SU-DHL-6 (cell line): ENCODE measurements at regions not wholly inside any gene's neighbourhood (a gene's known extent, or its start where the extent isn't known, plus 50 kb on each side); places are given as distances from the start of the nearest gene placed in this dataset.
A peak's percentile ranks its signal among the peaks of the same experiment; 100 is the strongest.

Experiments used
- H2AFZ ChIP-seq: fragments of 200-600 bp; sonication (generic); 2 replicates; pipeline ENCODE4 v1.6.1; 2014; ENCODE audit warnings: low read depth, mild to moderate bottlenecking, moderate library complexity, mixed read lengths, antibody characterized with exemption, low read length; ENCODE audit not compliant: severe bottlenecking
- H3F3A ChIP-seq: fragments of 200-600 bp; shearing (Covaris generic); 2 replicates; pipeline ENCODE4 v1.6.0; 2016; ENCODE audit warnings: antibody characterized with exemption, mild to moderate bottlenecking; ENCODE audit not compliant: insufficient read depth
- H3K27ac ChIP-seq: fragments of 200-600 bp; sonication (generic); 2 replicates; pipeline ENCODE4 v1.5.1; 2016; ENCODE audit warnings: low read depth, mild to moderate bottlenecking, low read length, moderate library complexity, mixed read lengths
- H3K27me3 ChIP-seq: fragments of 200-600 bp; sonication (generic), shearing (Covaris generic); 2 replicates; pipeline ENCODE4 v1.6.0; 2014; ENCODE audit warnings: mild to moderate bottlenecking, low read length
- H3K36me3 ChIP-seq: fragments of 200-600 bp; sonication (generic); 2 replicates; pipeline ENCODE4 v1.6.1; 2014; ENCODE audit warnings: mild to moderate bottlenecking, low read length, mixed read lengths
- H3K4me2 ChIP-seq: fragments of 300-600, 200-600 bp; shearing (Covaris generic), sonication (generic); 2 replicates; pipeline ENCODE4 v1.6.0; 2014; ENCODE audit warnings: low read length, low read depth, mild to moderate bottlenecking; ENCODE audit not compliant: poor library complexity, severe bottlenecking
- H3K4me3 ChIP-seq: fragments of 200-600 bp; sonication (generic); 2 replicates; pipeline ENCODE4 v1.5.1; 2014; ENCODE audit warnings: antibody characterized with exemption, low read length, mild to moderate bottlenecking, mixed read lengths; ENCODE audit not compliant: insufficient read depth, poor library complexity, severe bottlenecking
- H3K79me2 ChIP-seq: fragments of 200-600 bp; sonication (generic); 2 replicates; pipeline ENCODE4 v1.6.1; 2014; ENCODE audit warnings: mild to moderate bottlenecking, low read length, moderate library complexity; ENCODE audit not compliant: insufficient read depth
- H3K9ac ChIP-seq: fragments of 200-600 bp; sonication (generic); 2 replicates; pipeline ENCODE4 v1.7.0; 2014; ENCODE audit warnings: mild to moderate bottlenecking, low read length
- H3K9me2 ChIP-seq: fragments of 200-600 bp; sonication (generic); replicated peaks from 2 replicates; pipeline ENCODE4 v1.6.1; 2014; ENCODE audit warnings: low read length; ENCODE audit not compliant: insufficient read depth
- H3K9me3 ChIP-seq: fragments of 200-600 bp; sonication (generic); 2 replicates; pipeline ENCODE4 v1.6.1; 2014; ENCODE audit warnings: low read length, mixed read lengths; ENCODE audit not compliant: insufficient read depth
- H4K20me1 ChIP-seq: fragments of 200-600 bp; sonication (generic); 2 replicates; pipeline ENCODE4 v1.6.1; 2014; ENCODE audit warnings: low read depth, mild to moderate bottlenecking, antibody characterized with exemption, low read length, moderate library complexity, mixed read lengths
- CTCF ChIP-seq: fragments of 200-600 bp; sonication (generic); IDR thresholded peaks from one replicate; pipeline ENCODE4 v1.5.1; 2017; ENCODE audit warnings: antibody characterized with exemption, mild to moderate bottlenecking, low read length, moderate library complexity; ENCODE audit not compliant: insufficient read depth, poor library complexity, severe bottlenecking
- EZH2phosphoT487 ChIP-seq: fragments of 200-600 bp; sonication (generic), shearing (Covaris generic); conservative IDR thresholded peaks from 2 replicates; pipeline ENCODE4 v1.6.1; 2018; ENCODE audit warnings: mild to moderate bottlenecking, antibody characterized with exemption, low read length, moderate library complexity, mixed read lengths

DNA sequence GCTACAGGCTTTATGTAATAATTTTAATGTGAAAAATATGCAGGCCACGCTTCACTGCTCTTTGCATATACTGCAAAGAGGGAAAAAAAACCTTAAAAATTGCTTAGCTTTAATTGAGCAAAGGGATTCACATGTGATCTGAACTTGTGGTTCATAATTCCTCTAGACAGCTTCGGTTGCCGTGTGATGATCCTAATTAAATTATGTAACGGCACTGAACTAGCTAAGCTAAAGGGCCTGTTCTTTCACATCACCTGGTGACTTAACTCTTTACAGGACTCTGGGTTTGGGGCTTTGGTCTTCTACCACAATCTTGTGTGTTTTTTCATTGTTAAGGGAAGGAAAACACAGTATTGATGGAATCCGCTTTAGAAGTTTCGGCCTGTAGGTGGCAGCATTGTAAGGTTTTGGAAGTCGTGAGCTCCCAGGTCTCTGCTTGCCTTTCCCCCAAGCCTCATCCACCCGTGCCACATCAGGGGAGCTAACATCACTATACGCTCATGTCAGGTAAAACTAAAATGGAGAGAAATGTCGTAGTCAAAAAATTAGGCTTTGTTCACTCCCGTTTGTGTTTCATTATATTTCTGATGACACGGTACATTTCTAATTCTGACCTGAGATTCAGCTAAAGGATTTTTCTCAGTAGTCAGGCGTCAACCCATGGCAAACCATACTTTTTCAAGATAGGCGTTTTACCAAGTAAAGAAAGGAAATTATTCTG is 205.6 kb upstream of the DPH6 start:
- TF ChIP-seq CTCF (peak; percentile 72), EZH2phosphoT487 (no peak)
- Histone ChIP-seq H3K27ac (no peak overlapping the region), H3F3A (no peaks in the 10 kb centered on the region), H3K79me2 (no peaks in the 10 kb centered on the region), H2AFZ (no peak overlapping the region), H3K4me3 (no peak overlapping the region), H3K9me2 (no peaks in the 10 kb centered on the region), H3K36me3 (no peaks in the 10 kb centered on the region), H3K9ac (no peak overlapping the region), H3K9me3 (no peaks in the 10 kb centered on the region), H4K20me1 (no peaks in the 10 kb centered on the region), H3K27me3 (no peaks in the 10 kb centered on the region), H3K4me2 (no peak overlapping the region)

GRCh38 chr15:35752134-35752466 is 206.1 kb upstream of the DPH6 start:
- no peaks in the 10 kb centered on the region for H3F3A ChIP-seq
- no peak overlapping the region for H3K27ac ChIP-seq
- H3K9me2 ChIP-seq: no peaks in the 10 kb centered on the region
- no peaks in the 10 kb centered on the region for H3K9me3 ChIP-seq
- no peak overlapping the region for H2AFZ ChIP-seq
- H4K20me1 ChIP-seq: no peaks in the 10 kb centered on the region
- H3K27me3 ChIP-seq: no peaks in the 10 kb centered on the region
- H3K79me2 ChIP-seq: no peaks in the 10 kb centered on the region
- H3K4me3 ChIP-seq: no peak overlapping the region
- H3K9ac ChIP-seq: no peak overlapping the region
- H3K36me3 ChIP-seq: no peaks in the 10 kb centered on the region
- H3K4me2 ChIP-seq: no peak overlapping the region
- TF ChIP-seq EZH2phosphoT487: no peak
- no peak for TF ChIP-seq CTCF

DNA sequence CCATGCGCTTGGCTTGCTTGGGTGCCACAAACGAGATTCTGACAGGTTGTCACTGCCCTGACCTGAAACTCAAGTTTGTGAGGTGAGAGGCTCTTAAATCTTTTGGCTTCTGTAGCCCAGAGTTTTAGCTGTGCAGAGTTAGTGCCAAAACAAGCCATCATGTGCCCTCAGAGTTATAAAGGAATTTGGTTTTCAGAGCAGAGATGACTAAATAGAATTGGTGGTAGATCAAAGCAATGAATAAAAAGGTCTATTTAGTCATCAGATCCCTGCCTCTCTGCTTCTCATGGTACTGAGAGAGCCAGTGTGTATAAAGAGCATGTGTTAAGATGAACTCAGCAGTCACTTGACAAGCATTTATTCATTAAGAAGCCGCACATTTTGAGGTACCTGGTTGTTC is 207.5 kb upstream of the DPH6 start:
- H3F3A ChIP-seq: no peaks in the 10 kb centered on the region
- no peaks in the 10 kb centered on the region for H3K36me3 ChIP-seq
- H3K79me2 ChIP-seq: no peaks in the 10 kb centered on the region
- no peak overlapping the region for H3K27ac ChIP-seq
- no peak overlapping the region for H3K4me2 ChIP-seq
- H3K4me3 ChIP-seq: no peak overlapping the region
- H3K9me3 ChIP-seq: no peaks in the 10 kb centered on the region
- no peak overlapping the region for H3K9ac ChIP-seq
- no peaks in the 10 kb centered on the region for H3K9me2 ChIP-seq
- TF ChIP-seq EZH2phosphoT487 (no peak), CTCF (no peak)
- H2AFZ ChIP-seq: no peak overlapping the region
- H4K20me1 ChIP-seq: no peaks in the 10 kb centered on the region
- no peaks in the 10 kb centered on the region for H3K27me3 ChIP-seq
